ENCODE measurements at regions not wholly inside any gene's neighbourhood (a gene's known extent, or its start where the extent isn't known, plus 50 kb on each side); places are given as distances from the start of the nearest gene placed in this dataset.

DNA sequence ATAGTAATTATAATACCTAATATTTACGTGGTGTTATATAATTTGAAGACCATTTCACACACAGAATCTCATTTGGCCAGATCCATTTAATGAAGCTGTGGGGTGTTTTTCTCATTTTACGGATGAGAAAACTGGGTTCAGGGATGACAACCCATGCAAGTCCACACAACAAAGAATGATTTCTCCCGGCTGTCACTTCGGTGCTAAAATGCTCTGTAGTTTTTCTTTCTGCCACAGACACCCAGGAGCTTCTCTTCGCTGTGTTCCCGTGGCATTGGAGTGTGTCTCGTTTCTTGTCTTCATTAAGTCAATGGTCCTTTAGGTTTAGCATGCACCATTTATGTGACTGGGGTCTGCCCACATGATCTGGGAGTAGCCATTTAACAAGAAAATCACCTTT lies 308.5 kb downstream of the ENC1 start:
- TF ChIP-seq ZNF639 (tag by site-specific recombination; IDR thresholded peaks at IDR 0.05), result no peak
- TF ChIP-seq, protein P1, sequence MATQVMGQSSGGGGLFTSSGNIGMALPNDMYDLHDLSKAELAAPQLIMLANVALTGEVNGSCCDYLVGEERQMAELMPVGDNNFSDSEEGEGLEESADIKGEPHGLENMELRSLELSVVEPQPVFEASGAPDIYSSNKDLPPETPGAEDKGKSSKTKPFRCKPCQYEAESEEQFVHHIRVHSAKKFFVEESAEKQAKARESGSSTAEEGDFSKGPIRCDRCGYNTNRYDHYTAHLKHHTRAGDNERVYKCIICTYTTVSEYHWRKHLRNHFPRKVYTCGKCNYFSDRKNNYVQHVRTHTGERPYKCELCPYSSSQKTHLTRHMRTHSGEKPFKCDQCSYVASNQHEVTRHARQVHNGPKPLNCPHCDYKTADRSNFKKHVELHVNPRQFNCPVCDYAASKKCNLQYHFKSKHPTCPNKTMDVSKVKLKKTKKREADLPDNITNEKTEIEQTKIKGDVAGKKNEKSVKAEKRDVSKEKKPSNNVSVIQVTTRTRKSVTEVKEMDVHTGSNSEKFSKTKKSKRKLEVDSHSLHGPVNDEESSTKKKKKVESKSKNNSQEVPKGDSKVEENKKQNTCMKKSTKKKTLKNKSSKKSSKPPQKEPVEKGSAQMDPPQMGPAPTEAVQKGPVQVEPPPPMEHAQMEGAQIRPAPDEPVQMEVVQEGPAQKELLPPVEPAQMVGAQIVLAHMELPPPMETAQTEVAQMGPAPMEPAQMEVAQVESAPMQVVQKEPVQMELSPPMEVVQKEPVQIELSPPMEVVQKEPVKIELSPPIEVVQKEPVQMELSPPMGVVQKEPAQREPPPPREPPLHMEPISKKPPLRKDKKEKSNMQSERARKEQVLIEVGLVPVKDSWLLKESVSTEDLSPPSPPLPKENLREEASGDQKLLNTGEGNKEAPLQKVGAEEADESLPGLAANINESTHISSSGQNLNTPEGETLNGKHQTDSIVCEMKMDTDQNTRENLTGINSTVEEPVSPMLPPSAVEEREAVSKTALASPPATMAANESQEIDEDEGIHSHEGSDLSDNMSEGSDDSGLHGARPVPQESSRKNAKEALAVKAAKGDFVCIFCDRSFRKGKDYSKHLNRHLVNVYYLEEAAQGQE (tag by site-specific recombination; IDR thresholded peaks at IDR 0.05), result no peak

Data from HEK293 (cell line).